GM21825 (cell line): ENCODE measurements at regions not wholly inside any gene's neighbourhood (a gene's known extent, or its start where the extent isn't known, plus 50 kb on each side); places are given as distances from the start of the nearest gene placed in this dataset.
"Not testable (repeated sequence)": the region's sequence is repeated elsewhere in the genome, so short reads cannot be mapped to it uniquely, and the experiment has no call there.

Experiments
- ATAC-seq: cut with Tn5 transposase; IDR thresholded peaks from one replicate; pipeline ENCODE4 v1.9.1; 2021; ENCODE audit warnings: mild to moderate bottlenecking, moderate library complexity; ENCODE audit not compliant: unreplicated experiment

DNA sequence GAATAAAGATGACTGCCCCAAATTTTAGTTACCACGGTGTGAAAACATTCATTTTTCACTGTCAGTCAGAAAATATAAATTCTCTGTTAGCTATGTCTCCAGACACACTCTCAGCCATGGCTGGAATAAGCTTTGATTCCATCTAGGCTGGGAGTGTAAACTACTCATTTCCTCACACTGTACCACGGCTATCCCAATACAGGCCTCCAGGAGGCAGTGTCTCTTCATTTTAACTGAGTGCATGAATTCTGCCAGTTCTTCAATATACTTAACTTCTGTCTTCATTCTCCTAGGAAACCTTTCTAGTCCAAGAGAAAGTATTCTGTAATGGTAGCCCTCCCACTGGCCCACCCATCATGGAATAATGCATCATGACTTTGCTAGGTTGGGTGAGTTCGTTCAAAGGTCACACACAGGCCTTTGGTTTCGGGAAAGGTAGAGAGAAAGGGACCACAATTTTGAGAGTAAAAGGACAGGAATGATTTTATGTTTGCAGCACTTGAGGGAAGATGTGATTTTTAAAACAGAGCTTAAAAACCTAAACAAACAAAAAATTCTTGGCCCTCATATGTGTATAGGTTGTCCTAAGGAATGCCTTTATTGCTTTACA is 381.1 kb downstream of the SEC23A start:
- ATAC-seq = peak; percentile 85

DNA sequence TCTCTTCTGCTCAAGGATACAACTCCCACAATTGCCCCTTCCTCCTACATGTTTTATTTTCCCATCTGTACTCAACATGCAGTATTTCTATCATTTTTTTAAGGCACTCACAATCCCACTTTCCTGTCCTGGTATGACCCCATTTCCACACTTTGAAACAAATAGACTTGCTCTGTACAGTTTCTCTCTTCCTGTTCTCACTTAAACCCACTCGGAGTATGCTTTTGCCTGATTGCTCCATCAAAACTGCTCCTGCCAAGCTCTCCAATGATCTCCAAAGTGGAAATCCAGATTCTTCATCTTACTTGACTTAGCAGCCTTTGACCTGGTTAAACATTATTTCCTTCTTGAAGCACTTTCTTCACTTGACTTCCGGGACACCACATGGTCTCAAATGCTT is 384.5 kb downstream of the SEC23A start:
- ATAC-seq = no peak

DNA sequence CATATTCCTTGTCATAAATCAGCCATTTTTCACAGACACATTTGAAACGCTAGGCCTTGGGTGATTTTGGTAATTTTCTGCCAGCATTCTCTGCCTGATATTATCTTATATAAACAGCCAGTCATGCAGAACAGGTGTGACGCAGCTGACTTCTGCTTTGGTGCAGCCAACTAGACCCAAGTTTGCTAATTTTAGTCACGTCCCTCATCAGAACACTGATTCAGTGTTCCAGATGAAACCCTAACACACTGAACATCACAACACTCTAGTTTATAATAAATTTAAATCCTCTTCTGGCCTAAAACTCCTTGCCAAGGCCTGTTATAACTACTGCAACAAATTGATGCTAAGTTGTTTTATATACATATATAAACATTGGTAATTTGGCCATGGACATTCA is 386.1 kb downstream of the SEC23A start:
- no peak for ATAC-seq

DNA sequence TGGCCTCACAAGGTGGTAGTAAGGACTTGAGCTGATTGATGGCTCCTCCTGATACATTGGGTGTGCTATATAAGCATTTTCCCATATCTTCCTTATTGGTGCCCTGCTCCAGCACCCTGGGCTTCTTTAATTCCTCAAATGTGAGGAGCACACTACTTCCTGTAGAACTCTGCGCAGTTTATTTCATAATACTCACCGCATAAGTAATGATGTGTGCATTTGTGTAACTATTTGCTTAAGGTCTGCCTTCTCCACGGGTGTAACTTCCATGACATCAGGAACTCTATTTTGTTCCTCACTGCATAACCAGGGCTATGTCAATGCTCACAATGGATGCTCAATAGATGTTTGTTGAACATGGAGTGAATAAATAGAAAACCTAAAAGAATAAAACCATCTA is 392.2 kb downstream of the SEC23A start:
- ATAC-seq = no peak

DNA sequence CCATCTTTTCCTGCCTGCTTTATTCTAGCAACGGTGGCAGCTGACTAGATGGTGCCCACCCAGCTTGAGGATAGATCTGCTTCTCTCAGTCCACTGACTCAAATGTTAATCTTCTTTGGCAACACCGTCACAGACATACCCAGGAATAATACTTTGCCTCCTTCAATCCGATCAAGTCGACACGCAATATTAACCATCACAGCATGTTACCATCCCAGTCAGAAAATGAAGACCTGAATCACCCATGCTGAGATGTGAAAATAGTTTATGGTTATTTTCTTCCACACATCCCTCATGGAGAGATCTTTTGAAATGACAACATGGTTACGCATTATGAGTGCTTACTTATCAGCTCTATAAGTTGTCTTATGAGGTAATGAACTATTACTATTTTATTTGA is 392.8 kb downstream of the SEC23A start:
- no peak for ATAC-seq

DNA sequence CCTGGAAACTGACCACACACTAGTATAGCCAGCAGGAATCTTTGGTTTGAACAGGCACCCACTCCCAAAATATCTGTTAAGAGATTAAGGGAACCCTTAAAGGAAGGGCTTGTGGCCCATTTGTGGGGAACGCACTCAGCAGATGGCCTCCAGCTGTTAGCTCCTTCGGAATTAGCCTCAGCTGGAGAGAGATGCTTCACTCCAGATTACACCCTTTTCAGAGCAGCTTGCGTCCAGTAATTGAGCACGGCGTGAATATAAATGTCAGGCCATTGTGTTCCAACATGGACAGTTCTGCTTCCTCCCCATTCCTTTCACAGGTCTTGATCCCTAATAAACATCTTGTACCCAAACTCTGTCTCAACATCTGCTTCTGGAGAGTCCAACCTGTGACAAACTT is 397.8 kb downstream of the SEC23A start:
- ATAC-seq = no peak

DNA sequence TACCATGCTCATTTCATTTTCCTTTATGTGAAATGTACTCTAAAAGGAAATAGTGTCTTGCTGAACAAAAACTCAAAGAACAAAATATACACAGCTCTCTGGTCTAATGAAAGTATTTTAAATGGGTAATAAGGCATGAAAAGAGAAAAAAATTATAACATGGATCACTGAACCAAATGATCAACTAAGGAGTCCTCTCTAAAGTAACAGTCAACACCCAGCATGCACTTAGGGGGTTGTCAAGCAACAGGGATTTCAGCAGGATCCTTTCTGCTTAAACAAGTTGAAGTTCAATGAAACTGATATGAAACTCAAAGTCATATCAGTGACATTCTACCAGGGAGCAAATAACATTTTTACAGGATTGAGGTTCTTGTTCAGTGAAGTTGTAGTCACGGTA is 398.8 kb downstream of the SEC23A start:
- ATAC-seq = no peak

DNA sequence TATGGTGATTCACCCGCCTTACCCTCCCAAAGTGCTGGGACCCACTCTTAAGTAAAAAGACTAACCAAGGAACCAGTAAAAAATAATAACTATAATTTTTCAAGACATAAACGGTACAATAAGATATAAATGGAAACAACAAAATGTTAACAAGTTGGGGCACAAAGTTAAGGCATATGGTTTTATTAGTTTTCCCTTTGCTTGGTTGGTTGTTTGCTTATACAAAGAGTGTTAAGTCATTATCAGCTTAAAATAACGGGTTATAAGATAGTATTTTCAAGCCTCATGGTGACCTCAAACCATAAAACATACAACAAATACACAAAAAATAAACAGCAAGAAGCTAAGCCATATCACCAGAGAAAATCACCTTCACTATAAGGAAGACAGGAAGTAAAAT is 406.1 kb downstream of the SEC23A start:
- no peak for ATAC-seq

DNA sequence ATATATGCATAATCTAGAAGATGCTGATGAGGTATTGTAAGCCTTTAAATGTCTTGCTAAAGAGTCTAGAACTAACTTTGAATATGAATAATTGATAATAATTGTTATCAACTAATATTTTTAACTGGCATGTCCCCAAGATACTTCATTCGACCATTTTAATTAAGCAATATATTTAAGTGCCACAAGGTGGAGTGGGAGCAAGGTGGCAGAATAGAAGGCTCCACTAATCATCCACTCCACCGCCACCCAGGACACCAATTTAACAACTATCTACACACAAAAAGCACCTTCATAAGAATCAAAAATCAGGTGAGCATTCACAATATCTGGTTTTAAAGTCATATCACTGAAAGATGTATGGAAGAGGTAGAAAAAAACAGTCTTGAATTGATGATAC is 409.6 kb downstream of the SEC23A start:
- ATAC-seq = no peak

DNA sequence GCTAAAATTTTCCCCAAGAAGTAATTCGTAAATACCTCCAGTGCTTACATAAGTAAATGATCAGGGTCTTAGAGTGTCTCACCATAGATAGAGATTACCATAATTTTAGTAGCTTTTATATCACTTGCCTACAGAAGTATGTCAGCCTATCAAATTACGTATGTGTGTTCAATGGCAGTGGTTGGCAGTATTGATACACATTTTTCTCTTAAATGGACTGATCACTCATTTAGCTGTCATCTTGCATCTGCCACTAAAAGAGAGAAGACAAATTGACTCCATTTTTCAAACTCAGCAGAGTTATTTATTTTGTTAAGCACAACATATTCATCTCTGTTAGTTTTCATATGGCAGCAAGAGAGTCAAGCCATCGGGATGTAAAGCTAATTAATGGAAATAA is 413.1 kb upstream of the CLEC14A start:
- no peak for ATAC-seq

DNA sequence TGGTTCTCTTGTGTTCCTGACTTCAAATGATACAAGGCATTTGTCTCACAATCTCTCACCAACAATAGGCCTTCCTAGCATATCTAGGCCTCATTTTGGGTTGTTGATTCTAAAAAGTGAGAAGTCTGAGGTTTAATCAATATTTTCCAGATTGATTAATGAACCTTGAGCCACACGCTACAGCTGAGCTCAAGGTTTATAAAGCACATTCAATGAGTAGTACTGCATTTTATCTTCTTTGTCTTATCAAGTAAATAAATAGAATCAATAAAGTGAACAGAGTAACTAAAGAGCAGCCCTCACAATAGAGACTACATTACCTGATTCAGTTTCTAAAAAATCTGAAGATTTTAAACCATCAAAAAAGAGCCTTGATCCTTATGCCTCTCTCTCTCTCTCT is 407.5 kb upstream of the CLEC14A start:
- ATAC-seq = no peak

DNA sequence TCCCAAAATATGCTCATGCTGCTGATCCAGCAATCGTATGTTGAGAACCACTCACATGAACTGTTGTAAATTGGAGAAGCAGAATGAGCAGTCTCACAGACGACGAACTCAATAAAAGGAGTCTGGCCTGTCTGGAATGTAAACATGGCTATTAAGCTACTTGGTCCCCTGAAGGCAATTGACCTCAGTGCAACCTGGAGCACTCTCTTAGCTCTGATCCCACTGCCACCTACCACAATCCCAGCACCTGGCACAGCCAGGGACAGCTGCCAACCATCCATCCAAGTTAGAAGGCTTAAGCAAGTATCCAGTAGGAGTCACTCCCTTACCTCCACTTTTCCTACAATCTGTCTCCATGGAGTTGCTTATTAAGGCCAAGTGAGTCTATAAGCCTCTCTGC is 406.9 kb upstream of the CLEC14A start:
- no peak for ATAC-seq

DNA sequence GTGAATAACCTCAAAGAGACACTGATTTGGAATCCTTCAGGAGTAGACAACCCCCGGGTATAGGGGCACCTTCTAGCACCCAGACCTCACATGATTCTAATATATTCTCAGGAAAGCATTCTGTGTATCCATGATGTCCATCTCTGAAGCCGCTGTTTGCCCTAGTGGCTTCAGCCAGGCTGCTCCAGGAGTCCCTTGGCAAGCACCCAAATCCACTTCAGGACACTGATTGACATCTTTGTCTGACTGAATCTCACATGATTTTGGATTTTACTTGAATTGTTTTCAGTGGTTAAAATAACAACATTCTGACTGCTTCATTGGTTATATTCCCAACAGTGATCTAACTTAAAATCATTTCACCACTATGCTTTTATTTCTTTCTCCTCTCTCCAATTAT is 390.5 kb upstream of the CLEC14A start:
- no peak for ATAC-seq

DNA sequence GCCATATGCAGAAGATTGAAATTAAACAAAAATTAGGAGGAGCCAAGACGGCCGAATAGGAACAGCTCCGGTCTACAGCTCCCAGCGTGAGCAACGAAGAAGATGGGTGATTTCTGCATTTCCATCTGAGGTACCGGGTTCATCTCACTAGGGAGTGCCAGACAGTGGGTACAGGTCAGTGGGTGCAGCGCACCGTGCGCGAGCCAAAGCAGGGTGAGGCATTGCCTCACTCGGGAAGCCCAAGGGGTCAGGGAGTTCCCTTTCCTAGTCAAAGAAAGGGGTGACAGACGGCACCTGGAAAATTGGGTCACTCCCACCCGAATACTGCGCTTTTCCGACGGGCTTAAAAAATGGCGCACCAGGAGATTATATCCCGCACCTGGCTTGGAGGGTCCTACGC is 379.0 kb upstream of the CLEC14A start:
- not testable (repeated sequence) for ATAC-seq

DNA sequence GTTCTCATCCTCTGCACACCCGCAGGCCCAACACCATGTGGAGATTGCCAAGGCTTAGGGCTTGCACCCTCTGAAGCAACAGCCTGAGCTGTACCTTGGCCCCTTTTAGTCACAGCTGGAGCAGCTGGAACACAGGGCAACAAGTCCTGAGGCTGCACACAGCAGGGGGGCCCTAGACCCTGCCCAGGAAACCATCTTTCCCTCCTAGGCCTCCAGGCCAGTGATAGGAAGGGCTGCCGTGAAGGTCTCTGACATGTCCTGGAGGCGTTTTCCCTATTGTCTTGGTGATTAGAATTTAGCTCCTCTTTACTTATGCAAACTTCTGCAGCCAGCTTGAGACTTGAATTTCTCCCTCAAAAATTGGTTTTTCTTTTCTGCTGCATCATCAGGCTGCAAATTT is 373.5 kb upstream of the CLEC14A start:
- no peak for ATAC-seq

DNA sequence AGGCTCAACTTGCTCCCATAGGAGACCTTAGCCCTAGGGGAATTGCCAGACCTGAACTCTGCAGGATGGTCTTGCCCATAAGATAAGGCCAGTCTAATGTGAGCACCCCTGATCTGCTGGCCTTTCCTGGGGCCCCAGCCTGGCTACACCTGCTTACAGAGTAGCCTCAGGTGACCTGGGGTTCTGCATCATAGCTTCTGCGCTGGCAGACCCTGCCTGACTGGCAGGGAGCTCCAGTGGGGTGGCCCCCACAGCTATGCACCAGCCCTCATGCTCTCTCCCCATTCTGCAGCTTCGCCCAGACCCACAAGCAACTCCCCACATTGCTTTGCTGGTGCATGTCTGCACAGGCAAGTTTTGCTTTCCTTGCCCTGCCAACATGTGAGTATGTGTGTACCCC is 371.3 kb upstream of the CLEC14A start:
- no peak for ATAC-seq

DNA sequence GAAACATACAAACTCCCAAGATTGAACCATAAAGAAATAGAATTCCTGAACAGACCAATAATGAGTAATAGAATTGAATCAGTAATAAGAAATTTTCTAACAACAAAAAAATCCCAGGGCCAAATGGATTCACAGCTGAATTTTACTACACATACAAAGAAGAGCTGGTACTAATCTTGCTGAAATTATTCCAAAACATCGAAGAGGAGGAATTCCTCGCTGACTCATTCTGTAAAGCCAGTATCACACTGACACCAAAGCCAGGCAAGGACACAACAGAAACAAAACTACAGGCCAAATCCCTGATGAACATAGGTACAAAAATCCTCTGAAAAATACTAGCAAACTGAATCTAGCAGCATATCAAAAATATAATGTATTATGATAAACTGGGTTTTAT is 367.8 kb upstream of the CLEC14A start:
- ATAC-seq = no peak

DNA sequence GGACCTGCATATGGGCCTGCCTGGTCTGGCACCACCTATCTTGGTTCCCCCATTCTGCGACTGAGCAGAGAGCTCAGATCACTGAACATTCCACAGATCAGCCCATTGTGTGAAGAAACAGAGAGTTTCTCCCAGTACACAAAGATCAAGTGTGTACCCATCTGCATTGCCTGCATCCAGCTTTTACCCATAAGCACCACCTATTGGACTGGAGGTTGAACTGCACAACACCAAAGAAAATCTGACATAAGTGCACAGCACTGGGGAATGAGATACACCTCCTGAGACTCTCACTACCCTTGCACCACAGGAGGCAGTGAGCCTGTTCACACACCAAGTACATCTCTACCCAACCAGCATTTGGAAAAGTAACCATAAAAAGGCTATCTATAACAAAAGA is 362.6 kb upstream of the CLEC14A start:
- ATAC-seq = no peak

DNA sequence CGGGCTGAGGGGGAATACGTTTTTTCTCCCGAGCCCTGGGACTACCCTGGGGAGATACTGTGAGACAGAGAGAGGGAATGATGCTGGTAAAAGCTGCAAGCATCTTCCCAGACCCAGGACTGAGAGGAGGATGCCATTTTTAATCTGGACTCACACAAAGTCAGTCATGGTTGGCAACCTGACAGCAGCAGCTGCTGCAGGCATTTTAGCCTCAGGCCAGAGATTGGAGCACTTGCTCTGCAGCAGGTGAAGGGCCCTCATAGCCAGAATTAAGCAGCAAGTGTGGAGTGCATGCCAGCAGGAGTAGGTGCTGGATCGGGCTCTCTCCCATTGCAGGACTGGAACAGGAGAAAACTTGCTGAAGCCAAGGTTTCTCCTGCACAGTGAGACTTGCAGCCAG is 361.1 kb upstream of the CLEC14A start:
- ATAC-seq = no peak

DNA sequence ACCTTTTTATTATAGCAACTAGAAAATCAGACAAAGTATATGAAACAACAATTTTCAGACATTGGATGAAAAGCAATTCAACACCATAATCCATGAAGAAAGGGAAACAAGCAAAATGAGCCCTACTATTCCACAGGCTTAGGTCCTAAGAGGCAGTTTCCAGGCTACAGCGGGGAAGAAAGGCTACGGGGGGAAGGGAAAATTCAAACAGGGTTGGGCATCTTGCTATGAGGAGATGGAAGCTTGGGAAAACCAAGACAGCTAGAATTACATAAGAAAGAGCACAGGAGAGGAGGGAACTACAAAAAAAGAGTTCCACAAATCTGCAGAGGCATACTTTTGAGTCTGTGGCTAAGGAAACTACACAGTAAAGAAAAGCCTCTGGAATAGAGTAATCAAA is 356.0 kb upstream of the CLEC14A start:
- ATAC-seq = no peak

DNA sequence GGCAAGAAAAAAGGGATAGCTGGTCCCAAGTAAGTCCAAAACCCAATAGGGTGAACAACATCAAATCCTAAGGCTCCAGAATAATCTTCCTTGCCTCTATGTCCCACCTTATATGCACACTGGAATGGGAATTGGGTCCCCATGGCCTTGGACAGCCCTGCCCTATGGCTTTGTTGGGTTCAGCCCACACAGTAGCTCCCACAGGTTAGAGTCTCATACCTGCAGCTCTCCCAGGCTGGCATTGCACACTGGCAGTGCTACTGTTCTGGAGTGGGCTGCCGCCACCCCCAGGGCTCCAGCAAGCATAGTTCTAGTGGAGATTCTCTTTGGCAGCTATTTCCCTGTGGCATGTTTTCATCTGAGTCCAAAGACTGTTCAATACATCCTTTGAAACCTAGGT is 352.4 kb upstream of the CLEC14A start:
- ATAC-seq = no peak

DNA sequence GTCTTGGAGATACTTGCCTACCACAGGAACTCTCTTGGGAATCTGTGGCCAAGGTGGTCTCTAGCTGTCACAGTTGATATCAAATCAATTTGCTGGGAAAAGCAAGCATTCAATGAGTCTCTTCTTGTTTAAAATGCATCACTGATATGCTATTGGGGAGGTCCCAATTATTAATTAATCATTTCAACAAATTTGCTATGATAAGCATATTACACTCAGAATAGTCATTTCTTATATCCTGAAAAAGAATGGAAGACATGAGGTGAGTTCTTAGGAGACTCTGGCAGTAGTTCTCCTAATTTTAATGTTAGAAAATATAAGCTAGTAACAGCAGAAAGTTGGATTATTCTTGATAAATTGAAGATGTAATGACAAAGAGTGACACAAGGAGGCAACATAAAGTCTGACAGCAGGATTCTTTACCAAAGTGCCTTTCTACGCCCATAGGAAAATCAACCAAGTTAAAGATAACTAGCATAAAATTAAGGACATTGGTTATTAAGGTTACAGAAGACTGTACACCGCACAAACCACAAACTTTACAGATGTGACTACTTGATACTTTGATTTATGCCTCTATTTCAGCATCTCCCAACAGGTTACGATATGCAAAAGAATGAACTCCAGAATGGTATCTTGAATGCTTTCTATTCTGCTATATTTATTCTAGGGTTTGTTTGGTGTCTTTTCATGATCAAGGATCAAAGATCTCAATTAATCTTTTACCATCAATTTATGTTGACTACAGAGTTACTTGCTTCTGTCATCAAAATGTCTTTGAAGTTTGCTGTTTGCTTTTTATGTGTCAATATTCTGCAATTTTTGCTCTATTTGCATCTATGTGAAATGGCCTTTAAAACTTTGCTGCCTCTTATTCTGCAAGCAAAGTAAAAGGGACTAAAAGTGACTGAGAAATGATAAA is 349.6 kb upstream of the CLEC14A start:
- ATAC-seq = no peak

DNA sequence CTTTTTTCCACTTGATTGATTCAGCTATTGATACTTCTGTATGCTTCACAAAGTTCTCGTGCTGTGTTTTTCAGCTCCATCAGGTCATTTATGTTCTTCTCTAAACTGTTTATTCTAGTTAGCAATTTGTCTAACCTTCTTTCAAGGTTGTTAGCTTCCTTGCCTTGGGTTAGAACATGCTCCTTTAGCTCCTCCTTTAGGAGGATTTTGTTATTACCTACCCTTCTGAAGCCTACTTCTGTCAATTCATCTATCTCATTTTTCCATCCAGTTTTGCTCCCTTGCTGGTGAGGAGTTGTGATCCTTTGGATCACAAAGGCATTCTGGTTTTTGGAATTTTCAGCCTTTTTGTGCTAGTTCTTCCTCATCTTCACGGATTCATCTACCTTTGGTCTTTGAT is 344.7 kb upstream of the CLEC14A start:
- not testable (repeated sequence) for ATAC-seq
